Heart left ventricle (tissue), 13 donors: ENCODE measurements at regions not wholly inside any gene's neighbourhood (a gene's known extent, or its start where the extent isn't known, plus 50 kb on each side); places are given as distances from the start of the nearest gene placed in this dataset.

Experiments used
- CTCF ChIP-seq, 12 donors: fragments of 200-600 bp; sonication (generic) in 4 of 12; IDR thresholded peaks; one replicate each; pipeline versions ENCODE4 v1.5.0 to v1.8.0; 2018 to 2022; ENCODE audit warnings: antibody characterized with exemption in 12 of 12, mild to moderate bottlenecking in 5 of 12
- POLR2A ChIP-seq, 2 donors: fragments of 450-650 bp; IDR thresholded peaks; one replicate each; pipeline ENCODE4 v1.6.1; 2017; ENCODE audit warnings: antibody characterized with exemption in 2 of 2, mild to moderate bottlenecking in 2 of 2, moderate library complexity in 2 of 2
- donor health status: ischemic (EF 13 %, LVEDD 7.1; RV severe dilation, severe dysfunction).
- donor health status: DM: no; HTN: yes; CAD: no.
- donor health status: DM: no; HTN: no; CAD: no.
- donor health status: ischemic (EF 25% LVEDD 6.9; RV normal size, moderate dysfunction).
- donor health status: ischemic (EF 25% LVEDD 5.7; RV mildly dilated, moderate dysfunction).
- donor health status: ischemic (EF 35%, LVEDD 5.7; RV mildly dilated, moderate dysfunction).
- donor health status: nonischemic (EF 11% LVEDD 7.7; RV severe dilation, severe dysfunction).
- donor health status: DM: yes; HTN: yes; CAD: no.
- donor health status: PGD.
- donor health status: ischemic (EF 29% LVEDD 5.4; RV normal size, mild dysfunction).
- donor health status: nonischemic (EF 23%, LVEDD 6.1; RV moderate dilation, normal function).

DNA sequence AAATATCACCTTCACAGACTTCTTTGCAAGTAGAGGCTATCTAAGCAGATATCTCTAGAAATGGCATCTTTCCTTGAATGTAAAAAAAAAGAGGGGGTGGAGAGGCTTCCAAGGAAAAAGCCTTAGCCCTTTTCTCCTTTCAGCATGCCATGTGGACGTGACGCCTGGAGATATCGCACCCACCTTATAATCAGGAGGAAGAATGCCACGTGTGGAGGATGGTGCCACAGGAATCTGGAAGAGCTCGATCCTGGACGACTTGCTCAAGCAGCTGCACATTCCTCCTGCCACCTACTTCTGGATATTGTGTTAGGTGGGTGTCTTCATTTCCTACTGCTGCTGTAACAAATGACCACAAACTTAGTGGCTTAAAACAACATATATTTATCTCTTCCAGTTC lies 203.6 kb downstream of the NUAK1 start:
- TF ChIP-seq CTCF (IDR thresholded peaks at IDR 0.05), result no peak
- no peak for TF ChIP-seq POLR2A (IDR thresholded peaks at IDR 0.05)
